ENCODE measurements at regions not wholly inside any gene's neighbourhood (a gene's known extent, or its start where the extent isn't known, plus 50 kb on each side); places are given as distances from the start of the nearest gene placed in this dataset.

DNA sequence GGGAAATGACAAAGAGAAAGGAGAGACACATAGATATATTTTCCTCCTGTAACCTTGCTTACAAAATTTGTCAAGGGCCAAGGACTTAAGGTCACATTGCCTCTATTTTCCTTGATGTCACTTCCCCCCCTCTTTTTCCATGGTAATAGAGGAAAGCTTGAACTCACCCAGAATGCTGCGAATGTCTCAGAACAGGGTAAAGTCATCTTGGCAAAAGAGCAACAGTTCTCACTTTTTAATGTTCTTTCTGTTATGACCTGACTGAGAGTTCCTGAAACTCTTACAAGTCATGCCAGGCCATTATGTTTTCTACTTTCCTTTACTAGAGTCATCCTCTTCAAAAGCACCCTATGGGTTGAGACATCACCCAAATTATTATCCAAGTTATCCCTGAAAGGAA lies 50.7 kb upstream of the PRDM5 start:
- TF ChIP-seq STAG1 (CRISPR knock-in tag; IDR thresholded peaks at IDR 0.05) (no peak), BRCA1 (CRISPR knock-in tag; IDR thresholded peaks at IDR 0.05) (no peak), POLR2AphosphoS5 (IDR thresholded peaks at IDR 0.05; ENCODE audit: low read depth, low read length) (no peak), POLR2A (IDR thresholded peaks at IDR 0.05; ENCODE audit: insufficient read depth in 1 of 2, low read depth in 2 of 2, low read length in 2 of 2) (no peak), MYNN (CRISPR knock-in tag; IDR thresholded peaks at IDR 0.05; ENCODE audit: low read depth) (no peak), GLI4 (CRISPR knock-in tag; IDR thresholded peaks at IDR 0.05; ENCODE audit: borderline replicate concordance) (no peak), MEF2D (CRISPR knock-in tag; IDR thresholded peaks at IDR 0.05) (no peak), FOXA1 (IDR thresholded peaks at IDR 0.05) (no peak), FOXA1 (CRISPR knock-in tag; IDR thresholded peaks at IDR 0.05) (no peak), ZNF547 (CRISPR knock-in tag; IDR thresholded peaks at IDR 0.05) (no peak), TAF1 (CRISPR knock-in tag; IDR thresholded peaks at IDR 0.05) (no peak), EP300 (IDR thresholded peaks at IDR 0.05; ENCODE audit: low read depth in 2 of 2, low read length in 2 of 2) (no peak), EP300 (CRISPR knock-in tag; IDR thresholded peaks at IDR 0.05; ENCODE audit: borderline replicate concordance) (no peak)
- TF ChIP-seq, protein P1, sequence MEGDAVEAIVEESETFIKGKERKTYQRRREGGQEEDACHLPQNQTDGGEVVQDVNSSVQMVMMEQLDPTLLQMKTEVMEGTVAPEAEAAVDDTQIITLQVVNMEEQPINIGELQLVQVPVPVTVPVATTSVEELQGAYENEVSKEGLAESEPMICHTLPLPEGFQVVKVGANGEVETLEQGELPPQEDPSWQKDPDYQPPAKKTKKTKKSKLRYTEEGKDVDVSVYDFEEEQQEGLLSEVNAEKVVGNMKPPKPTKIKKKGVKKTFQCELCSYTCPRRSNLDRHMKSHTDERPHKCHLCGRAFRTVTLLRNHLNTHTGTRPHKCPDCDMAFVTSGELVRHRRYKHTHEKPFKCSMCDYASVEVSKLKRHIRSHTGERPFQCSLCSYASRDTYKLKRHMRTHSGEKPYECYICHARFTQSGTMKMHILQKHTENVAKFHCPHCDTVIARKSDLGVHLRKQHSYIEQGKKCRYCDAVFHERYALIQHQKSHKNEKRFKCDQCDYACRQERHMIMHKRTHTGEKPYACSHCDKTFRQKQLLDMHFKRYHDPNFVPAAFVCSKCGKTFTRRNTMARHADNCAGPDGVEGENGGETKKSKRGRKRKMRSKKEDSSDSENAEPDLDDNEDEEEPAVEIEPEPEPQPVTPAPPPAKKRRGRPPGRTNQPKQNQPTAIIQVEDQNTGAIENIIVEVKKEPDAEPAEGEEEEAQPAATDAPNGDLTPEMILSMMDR (CRISPR knock-in tag; IDR thresholded peaks at IDR 0.05) = no peak
